Ureter (tissue), 1 donor: ENCODE measurements at regions not wholly inside any gene's neighbourhood (a gene's known extent, or its start where the extent isn't known, plus 50 kb on each side); places are given as distances from the start of the nearest gene placed in this dataset.

Experiments used
- DNase-seq: peaks from one replicate; pipeline ENCODE4 v3.0.0-alpha.2; 2020; ENCODE audit warnings: low spot score
- donor health status: DM: yes; HTN: yes; CAD: no.

DNA sequence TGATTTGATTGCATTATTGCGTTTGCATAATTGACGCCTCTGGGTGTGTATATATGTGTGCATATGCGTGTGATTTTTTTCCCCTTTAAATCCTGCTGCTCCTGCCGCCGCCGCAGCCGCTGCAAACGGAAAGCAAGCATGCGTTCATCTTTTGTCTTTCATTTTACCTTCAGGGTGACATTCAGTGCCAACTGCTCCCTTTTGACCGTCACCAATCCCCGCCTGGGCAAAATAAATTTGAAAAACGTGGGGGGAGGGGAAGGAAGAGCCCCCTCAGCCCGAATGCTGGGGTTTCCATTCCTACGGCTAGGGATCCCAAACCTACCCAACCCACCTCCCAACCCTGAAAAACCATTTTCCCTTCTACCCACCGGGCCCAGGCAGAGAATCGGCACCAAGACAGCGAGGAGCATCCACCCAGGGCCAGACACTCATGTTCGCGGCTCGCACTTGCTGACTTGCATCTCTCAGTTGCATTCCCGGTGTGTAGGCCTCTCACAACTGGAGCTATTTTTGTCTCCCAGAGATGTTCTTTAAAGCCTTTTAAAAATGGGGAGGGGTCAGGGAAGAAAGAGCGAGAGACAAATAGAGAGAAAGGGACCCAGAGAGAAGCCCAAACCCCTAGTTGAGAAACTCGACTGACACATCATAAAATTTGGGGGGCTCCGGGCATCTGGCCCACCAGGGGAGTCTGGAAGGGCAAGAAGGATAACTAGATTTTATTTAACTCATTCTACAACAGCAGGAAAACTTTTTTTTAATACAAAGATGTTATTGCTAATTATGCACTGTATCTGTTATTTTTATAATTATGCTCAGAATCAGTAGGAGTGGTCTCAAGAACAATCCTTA lies 367.1 kb upstream of the ESRRG start:
- no peak for DNase-seq

DNA sequence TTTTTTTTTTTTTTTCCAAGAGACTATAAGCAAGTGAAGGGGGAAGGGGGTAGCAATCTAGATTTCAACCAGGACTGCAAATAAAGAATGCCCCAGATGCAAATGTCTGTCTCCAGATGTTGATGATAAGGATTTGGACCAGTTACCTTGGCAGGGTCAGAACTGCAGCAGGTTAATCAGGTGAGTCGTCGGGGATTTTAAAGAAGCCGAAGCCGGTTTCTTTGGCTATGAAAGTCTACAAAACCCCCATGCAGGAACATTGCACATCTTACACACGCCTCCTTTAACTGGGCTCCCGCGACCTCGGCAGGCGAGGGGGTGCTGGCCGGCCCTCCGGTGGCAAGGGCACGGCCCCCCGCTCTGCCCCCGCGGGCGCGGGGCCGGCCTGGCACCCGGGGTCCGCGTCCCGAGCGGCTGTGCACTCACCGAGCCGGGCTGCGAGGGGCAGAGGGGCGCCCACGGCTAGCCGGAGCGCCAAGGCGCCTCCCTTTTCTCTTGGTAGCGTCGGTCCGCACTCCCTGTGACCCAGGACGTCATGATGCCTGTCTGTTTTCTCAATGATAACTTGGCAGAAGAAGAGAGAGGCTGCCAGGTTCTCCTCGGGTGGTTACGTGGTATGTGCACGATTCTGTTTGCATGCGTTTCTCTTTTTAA lies 366.3 kb upstream of the ESRRG start:
- no peak for DNase-seq

DNA sequence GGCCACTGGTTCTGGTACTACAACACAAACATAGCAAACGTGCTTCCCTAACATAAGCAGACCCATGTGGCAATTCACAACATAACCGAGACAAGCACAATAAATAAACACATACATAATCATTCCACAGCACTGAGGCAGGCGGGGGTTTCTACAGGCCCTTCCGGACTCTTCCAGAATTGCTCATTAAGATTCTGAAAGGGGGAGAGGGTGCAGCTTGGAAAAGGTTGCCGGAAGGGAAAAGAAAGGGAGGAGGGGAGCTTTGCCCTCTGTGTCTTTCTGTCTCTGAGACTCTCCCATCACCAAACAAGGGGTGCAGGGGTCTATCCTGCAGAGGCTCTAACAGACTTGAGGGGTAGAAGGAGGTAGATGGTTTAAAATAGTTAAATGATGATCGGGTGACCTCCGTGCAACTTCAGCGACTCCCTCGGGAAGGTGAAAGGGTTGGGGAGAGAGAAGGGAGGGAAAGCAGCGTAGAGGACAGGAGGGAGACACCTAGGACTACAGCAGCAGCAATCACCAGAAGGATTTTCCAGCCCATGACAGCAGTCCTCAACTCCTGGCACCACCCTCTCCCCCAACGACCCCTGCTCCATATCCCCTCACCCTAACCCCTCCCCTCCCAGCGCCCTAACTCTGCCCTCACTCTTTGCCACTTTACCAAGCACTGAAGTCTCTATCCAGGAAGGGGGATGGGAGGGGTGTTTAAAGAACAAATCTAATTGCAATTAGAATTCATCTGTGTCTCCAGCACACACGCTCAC lies 365.5 kb upstream of the ESRRG start:
- no peak for DNase-seq

DNA sequence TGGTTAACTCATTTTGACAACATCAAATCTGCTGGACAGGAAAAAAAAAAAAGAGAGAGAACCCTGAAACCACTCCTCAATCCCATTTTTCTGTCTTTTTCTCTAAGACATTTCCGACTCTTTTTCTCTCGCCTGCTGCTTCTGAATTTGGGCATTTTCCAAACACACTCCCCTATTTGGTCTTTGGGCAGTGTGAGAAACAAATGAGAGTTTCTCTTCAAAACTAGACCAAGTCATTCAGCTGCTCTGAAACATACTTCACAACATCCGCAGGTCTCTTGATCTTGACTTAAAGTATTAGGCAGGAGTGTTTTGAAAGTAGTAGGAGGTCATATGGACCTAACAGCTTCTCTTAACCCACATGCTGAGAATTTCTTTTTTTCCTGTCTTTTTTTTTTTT lies 364.8 kb upstream of the ESRRG start:
- no peak for DNase-seq

DNA sequence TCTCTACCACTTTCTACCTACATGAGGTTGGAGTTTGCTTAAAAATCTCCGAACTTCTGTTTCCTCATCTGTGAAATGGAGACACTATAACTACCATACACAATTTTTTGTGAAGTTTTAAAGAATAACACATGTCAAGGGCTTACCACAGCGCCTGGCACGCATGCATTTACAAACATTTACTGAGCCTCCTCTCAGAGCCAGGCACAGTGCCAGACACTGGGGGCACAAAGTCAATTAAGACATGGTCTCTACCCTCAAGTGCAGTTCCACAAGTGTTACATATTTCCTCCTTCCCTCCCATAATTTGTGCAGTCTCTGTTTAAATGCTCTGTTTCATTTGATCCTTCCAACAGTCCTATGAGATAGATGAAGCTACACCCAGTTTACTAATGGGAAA lies 356.4 kb upstream of the ESRRG start:
- DNase-seq: no peak

DNA sequence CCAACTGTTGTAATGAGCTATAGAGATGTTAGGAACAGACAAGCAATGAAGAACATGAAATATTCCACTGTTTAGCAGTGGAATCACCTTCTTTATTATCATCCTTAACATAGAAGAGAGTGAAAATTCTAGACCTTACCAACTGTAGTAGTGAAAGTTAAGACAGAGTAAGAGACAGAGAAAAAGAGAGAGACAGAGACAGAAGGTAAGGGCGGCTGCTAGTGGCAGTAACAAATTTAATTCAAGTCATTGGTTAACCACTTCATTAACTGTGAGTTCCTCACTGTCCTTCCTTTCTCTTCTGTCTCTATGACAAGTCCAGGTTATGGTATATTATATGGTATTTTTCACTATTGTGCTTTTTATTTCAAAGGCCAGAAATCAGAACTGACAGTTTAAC lies 355.7 kb upstream of the ESRRG start:
- no peak for DNase-seq

DNA sequence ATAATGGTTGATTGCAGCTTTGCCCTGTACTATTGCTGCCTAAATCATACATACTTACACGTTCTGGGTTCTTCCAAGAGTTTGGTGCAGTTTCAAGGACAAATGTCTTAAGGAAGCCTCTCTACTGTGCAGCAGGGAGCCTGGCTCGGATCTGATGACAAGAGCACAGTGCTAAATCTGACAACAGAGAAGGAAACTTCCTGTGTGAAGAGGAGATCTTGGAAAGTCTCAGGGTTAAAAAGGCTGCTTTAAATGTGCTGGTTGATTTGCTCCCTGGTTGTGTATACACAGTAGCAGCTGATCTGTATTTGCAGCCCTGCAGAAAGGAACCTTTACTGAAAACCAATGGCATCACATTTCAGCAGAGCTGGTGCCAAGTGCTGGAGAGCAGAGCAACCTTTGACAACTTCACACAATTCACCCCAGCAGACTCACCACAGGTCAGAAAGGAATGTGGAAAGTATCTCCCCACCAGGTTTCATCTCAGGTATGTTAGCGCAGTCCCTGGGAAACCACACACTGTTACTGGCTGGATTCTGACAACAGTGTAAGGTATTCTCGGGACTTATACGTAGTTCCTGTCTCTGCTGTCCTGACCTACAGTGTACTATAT lies 355.0 kb upstream of the ESRRG start:
- DNase-seq: no peak

DNA sequence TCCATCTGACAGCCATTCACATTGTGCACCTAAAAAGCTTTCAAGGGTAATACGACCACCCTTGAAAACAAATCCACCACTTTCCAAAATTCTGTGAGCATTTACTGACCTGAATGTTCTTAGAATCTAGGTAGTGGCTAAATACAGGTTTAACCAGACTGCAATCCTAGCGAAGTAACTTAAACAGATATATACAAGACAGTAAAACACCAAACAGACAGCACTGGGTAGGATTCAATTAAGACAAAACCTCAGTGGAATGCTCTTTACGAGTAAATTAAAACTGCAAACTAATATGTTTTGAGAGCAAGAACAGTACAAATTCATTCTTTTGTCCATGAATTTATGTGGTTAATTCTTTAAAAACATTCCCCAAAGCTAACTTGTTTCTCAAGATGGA lies 354.2 kb upstream of the ESRRG start:
- DNase-seq: no peak

DNA sequence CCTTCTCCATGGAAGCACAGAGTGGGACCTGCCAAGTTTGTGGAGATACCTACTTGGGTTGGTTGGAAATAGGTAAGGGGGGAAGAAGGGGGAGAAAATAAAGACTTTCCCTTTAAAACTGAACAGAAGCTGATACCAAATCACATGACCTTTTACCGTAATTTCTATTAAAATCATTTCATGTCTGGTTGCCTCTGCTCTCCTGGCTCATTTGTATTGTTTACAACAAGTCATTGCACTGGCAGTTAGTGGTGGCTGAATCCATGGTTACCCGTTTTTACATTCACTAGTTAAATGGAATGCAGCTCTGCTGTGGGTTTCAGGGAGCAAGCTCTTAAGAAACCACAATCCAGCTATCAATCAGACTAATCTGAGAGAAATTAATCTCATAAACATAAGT lies 353.7 kb upstream of the ESRRG start:
- DNase-seq: no peak

DNA sequence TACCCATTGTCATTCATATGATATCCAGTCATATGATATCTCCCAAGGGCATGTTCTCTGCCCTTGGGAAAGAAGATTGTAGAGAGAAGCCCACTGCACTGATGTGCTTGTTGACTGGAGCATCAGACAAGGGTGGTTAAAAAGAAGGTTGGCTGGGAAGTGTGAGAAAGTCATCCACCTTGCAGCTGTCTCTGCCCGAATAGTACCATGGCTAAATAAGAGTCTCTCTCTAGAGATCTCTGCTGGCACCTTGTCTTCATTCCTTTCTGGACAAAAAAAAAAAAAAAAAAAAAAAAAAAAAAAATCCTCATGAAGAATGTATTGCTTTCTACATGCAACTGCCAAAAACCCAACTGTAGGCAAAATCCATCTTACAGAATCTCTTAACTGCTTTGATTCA lies 349.7 kb upstream of the ESRRG start:
- no peak for DNase-seq

DNA sequence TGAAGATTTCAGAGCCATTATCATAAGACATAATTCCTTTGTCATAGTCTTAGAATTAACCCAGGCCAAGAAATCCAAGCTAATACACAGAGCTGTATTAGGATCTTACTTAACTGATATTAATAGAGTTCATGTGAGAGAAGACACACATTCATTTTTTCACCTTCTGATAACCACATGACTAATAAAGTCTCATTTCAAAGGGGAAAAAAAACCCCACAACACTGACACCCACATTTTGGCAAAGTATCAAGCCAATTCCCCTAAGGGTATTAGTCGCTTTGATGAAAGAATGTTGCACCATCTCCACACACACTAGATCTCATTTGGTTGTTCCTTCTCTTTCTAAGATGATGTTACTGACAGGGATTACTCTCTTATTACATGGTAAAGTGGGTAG lies 344.4 kb upstream of the ESRRG start:
- DNase-seq: no peak

DNA sequence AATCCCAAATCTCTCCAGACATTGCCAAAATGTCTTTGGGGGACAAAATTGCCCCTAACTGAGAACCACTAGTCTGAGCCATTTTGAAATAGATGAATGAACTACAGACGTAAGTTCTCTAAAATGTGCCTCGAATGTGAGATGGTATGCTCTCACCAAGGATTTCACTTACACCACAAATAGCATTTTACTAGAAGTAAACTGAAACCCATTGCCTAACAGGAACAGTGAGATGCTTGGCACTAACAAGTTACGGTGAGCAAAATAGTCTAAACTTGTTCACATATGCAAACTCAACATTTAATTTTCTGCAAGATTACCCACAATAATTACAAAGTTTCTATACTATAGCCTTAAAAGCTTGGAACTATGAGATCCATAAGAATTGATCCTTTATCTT lies 343.6 kb upstream of the ESRRG start:
- DNase-seq: no peak

DNA sequence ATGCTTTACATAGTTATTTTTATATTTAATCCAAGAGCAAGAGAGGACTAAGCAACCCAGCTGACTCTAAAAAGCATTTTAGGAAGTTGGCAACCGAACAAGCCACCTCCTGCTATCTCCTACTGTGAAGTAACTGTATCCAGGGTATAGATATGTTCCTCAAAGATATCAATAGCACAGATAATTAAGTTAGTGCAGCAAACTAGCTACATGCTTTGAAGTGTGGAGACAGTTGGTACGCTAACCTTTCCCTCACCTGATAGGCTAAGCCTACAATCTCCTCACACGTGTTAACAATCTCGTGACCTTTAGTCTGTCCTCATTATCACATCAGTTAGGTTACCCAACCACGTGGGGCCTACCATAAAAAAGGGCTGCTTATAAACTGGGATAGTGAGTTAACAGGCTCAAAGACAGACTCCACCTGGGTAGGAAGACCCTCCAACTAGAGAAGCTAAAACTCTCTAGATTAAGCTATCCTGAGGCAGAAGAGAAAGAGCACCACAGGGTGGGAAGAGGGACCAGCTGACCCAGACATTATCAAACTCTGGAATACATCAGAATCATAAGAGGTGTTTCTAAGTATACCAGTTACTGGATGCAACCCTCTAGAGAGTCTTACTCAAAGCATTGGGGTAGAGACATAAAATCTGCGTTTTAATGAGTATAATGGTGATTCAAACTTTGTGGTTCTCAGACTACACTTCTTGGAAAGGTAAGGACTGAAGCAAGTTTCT lies 340.1 kb upstream of the ESRRG start:
- DNase-seq: no peak

DNA sequence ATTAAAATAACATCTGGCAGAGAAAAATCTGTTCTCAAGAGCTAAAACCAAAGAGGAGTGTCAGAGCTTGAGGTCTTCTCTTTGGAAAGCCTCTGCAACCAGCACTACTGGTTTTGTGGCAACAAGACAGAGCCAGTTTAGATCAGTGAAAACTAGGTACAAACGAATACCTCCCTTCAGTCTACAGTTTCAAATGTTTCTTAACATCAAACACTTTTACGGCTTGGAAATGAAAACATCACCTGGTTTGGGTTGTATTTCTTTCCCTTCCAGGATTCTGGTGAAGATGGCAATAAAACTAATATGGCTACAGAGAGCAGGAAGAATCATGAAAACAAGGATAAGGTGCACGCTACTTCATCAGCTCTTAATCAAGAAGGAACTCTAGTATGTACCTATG lies 339.4 kb upstream of the ESRRG start:
- no peak for DNase-seq

DNA sequence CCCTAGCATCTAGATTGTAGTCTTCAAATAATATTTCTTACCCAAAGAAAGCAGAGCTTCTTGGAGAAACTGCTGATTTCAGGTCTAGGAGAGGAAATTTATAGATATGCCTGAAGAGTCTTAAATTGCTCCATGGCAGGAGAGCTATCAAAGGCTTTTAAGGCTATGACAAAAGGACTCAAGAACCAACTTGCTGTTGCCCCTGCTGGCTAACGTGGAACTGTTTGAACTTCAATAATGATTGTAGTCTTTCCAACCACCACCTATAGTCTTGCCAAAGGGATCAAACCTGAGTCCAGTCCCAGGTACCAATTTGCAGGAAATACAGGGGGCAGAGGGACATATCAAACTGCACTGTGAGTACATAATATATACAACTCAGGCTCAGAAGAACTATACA lies 336.2 kb upstream of the ESRRG start:
- no peak for DNase-seq

DNA sequence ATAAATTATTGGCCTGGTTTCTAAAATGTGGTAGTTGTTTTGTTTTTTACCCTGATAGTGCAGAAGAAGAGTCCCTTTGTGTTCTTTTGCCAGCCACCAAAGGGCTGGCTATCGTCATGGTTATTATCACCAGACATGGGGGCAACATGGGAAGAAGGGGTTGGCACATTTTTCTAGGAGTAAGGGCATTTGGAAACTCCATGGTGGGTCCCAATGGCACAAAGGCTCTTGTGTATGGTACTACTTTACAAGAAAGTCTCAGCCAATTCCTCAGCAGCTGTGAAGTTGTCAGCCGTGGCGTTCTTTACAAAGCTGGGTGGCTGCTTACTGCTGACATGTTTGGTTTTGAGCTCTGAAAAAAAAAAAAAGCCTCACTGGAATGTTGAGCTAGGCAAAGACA lies 330.4 kb upstream of the ESRRG start:
- DNase-seq: no peak

DNA sequence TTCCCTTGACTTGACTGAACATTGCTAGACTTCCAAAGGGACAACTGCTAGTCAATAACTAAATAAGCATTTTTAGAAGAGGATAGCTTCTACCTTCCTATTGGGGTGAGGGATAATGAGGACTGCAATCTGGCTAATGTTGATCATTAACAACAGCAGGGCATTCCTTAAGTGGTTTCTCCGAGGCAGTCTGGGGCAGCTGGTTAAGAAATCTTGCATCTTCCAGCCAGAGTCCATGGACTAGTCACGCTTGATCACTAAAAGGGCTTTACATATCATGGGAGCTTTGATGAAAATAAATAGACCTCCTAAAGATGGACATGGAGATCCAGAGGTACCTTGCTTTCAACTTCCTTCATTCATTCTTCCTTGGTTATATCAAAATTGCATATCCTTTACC lies 329.4 kb upstream of the ESRRG start:
- DNase-seq: no peak

DNA sequence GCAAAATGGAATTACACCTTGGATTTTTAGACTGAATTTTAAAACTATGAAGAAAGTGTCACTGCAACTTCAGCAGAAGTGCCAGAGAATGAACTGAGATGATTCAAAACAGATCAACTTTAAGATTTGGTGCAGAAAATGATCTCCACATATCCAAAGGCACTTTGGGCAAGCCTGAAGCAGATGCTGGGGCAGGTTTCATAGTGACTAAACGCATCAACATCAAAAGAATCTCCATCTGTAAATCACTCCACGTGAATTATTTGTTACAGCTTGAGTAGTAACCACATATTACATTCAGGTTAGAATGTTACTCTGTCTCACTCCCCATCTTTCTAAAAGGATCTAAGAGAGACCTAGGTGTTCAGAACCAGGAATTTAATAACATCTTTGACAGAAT lies 329.0 kb upstream of the ESRRG start:
- DNase-seq: no peak

DNA sequence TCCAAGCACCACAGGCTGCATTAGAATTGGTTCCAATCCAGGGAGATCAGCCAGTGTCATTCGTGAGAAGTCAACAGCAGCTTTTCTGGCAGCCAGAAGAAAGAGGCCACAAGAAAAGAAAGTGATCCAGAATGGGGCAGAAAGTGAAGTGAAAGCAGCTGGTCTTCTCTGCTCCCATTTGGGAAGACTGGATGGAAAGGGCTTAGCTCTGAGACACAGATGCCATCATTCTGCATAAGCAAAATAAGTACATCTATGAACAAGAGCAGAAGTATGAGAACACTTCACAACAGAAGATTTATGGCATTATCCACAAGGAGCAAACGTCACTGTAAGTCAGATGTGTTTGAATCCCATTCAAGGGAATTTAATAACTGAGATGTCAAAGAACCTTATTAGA lies 326.5 kb upstream of the ESRRG start:
- DNase-seq: no peak

DNA sequence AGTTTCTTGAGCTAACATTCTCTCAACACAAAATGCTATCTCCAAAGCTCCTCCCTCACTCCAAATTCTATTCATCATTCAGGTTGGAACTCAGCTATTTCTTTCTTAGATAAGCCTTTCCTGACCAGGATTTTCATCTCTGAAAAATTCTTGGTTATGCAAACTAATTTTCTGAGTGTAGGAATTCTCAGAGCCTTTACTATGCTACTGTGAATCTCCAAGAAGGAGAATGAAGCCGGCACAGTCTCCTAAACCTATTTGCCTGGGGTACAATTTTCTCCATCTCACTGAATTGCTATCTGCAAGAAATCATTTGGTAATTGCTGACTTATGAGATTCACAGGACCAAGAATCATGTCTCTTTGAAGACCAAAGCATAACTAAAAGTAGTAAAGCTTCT lies 325.9 kb upstream of the ESRRG start:
- no peak for DNase-seq

DNA sequence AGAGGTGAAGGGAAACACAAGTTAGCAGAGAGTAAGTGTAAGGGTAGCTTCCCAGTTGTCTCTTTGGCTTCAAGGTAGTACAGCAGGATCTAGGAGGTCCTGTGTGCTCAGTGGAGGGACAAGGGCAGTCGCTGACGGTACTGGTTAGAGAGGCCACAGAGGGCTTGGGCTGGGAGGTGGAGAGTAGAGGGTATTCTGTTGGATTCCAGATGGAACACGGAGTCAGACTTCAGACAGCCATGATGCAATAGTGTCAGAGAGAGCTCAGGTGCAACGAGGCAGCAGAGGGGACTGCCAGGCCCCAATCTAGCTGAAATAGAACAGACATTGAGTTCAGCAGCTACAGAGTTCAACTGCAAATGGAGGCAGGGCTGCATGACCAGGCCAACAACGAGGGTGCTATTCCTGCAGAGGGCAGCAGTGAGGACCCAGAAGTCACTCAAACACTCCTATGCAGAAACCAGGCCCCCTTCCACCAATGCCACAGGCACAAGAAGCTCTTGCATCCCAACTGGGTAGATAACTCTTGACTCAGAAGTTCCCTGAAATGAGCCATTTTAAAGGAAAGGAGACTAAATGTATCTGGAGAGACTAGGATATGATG lies 325.0 kb upstream of the ESRRG start:
- no peak for DNase-seq
